ENCODE measurements at regions not wholly inside any gene's neighbourhood (a gene's known extent, or its start where the extent isn't known, plus 50 kb on each side); places are given as distances from the start of the nearest gene placed in this dataset.

GRCh38 chr2:205937211-205937610, 148.8 kb downstream of the INO80D start:
- TF ChIP-seq, protein P1, sequence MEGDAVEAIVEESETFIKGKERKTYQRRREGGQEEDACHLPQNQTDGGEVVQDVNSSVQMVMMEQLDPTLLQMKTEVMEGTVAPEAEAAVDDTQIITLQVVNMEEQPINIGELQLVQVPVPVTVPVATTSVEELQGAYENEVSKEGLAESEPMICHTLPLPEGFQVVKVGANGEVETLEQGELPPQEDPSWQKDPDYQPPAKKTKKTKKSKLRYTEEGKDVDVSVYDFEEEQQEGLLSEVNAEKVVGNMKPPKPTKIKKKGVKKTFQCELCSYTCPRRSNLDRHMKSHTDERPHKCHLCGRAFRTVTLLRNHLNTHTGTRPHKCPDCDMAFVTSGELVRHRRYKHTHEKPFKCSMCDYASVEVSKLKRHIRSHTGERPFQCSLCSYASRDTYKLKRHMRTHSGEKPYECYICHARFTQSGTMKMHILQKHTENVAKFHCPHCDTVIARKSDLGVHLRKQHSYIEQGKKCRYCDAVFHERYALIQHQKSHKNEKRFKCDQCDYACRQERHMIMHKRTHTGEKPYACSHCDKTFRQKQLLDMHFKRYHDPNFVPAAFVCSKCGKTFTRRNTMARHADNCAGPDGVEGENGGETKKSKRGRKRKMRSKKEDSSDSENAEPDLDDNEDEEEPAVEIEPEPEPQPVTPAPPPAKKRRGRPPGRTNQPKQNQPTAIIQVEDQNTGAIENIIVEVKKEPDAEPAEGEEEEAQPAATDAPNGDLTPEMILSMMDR (IDR thresholded peaks at IDR 0.05): no peak
- Histone ChIP-seq H3K9me3 (no peaks in the 10 kb centered on the region), H3K4me3 (no peak overlapping the region), H3K4me1 (no peaks in the 10 kb centered on the region), H3K36me3 (no peaks in the 10 kb centered on the region), H3K27ac (no peak overlapping the region), H3K27me3 (no peaks in the 10 kb centered on the region)
- DNase-seq (no peak), ATAC-seq (no peak)
- intact Hi-C loops (cut with DNase I): no loop called here

GRCh38 chr2:205936446-205936845, 149.5 kb downstream of the INO80D start:
- TF ChIP-seq, protein P1 (IDR thresholded peaks at IDR 0.05): no peak
- Histone ChIP-seq H3K36me3 (no peaks in the 10 kb centered on the region), H3K9me3 (no peaks in the 10 kb centered on the region), H3K4me1 (no peaks in the 10 kb centered on the region), H3K27me3 (no peaks in the 10 kb centered on the region), H3K4me3 (no peak overlapping the region), H3K27ac (no peak overlapping the region)
- DNase-seq: no peak
- intact Hi-C loops (cut with DNase I): no loop called here
- no peak for ATAC-seq

DNA sequence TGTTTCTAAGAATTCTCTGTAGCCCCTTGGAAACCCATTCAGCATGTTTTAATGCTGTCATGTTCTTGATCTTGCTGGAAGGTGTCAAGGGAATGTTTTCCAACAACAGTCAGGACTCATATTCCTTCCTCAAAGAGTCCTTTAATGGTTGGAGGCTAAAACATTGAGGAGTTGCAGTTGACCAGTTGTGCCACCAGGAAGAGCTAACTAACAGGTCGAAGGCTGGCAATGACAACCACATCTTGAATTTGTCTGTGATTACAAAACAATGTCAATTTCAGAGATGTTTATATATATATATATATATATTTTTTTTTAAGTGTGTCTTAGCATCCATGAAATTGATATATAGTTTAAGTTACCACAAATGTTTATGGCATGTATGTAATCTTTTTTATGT, 151.5 kb downstream of the INO80D start:
- intact Hi-C loops (cut with DNase I): no loop called here
- H3K9me3 ChIP-seq: no peaks in the 10 kb centered on the region
- no peaks in the 10 kb centered on the region for H3K36me3 ChIP-seq
- H3K27ac ChIP-seq: no peak overlapping the region
- no peak overlapping the region for H3K4me3 ChIP-seq
- ATAC-seq (no peak), DNase-seq (no peak)
- TF ChIP-seq, protein P1 (IDR thresholded peaks at IDR 0.05): no peak
- no peaks in the 10 kb centered on the region for H3K27me3 ChIP-seq
- H3K4me1 ChIP-seq: peaks cover 0 to under 1% of the 10 kb centered on the region in 2 donors

- intact Hi-C loops (cut with DNase I): no loop called here
- Histone ChIP-seq H3K4me1 (peaks cover 0 to 3% of the 10 kb centered on the region in 2 donors), H3K9me3 (no peaks in the 10 kb centered on the region), H3K27ac (no peak overlapping the region), H3K4me3 (no peak overlapping the region), H3K36me3 (no peaks in the 10 kb centered on the region), H3K27me3 (peaks cover 0 to 3% of the 10 kb centered on the region in 2 donors)
- no peak for ATAC-seq
- TF ChIP-seq, protein P1 (IDR thresholded peaks at IDR 0.05): no peak
- DNase-seq: no peak
Measured at GRCh38 chr2:205932861-205933260, 153.1 kb downstream of the INO80D start.

- ATAC-seq: no peak
- intact Hi-C loops (cut with DNase I): no loop called here
- no peak overlapping the region for H3K27ac ChIP-seq
- TF ChIP-seq, protein P1 (IDR thresholded peaks at IDR 0.05): no peak
- peaks cover 0 to 3% of the 10 kb centered on the region in 2 donors for H3K4me1 ChIP-seq
- no peak for DNase-seq
- no peak overlapping the region for H3K4me3 ChIP-seq
- no peaks in the 10 kb centered on the region for H3K9me3 ChIP-seq
- H3K27me3 ChIP-seq: peaks cover 11 to 18% of the 10 kb centered on the region in 2 donors
- no peaks in the 10 kb centered on the region for H3K36me3 ChIP-seq
Measured at GRCh38 chr2:205931388-205931787, 154.6 kb downstream of the INO80D start.

Data from left lung (tissue), 4 donors.